Left lung (tissue), 4 donors: ENCODE measurements at regions not wholly inside any gene's neighbourhood (a gene's known extent, or its start where the extent isn't known, plus 50 kb on each side); places are given as distances from the start of the nearest gene placed in this dataset.

Source experiments
- ATAC-seq: fragments of 200-7000 bp; cut with Tn5 transposase; one replicate; pipeline ENCODE4 v1.9.1; 2020; ENCODE audit warnings: moderate library complexity
- DNase-seq, 4 donors: peaks; one replicate each; pipeline ENCODE4 v3.0.0-alpha.2; 2013 to 2020
- H3K27ac ChIP-seq, 2 donors: fragments of 200-600 bp; sonication (generic) in 1 of 2; one replicate each; pipeline versions ENCODE4 v1.5.0 to v1.8.0; 2020 to 2021
- H3K27me3 ChIP-seq, 2 donors: fragments of 200-600 bp; sonication (generic) in 1 of 2; one replicate each; pipeline versions ENCODE4 v1.5.0 to v1.8.0; 2020 to 2021
- H3K36me3 ChIP-seq, 2 donors: fragments of 200-600 bp; sonication (generic) in 1 of 2; one replicate each; pipeline versions ENCODE4 v1.5.0 to v1.8.0; 2020 to 2021
- H3K4me1 ChIP-seq, 2 donors: fragments of 200-600 bp; one replicate each; pipeline ENCODE4 v1.8.0; 2021
- H3K4me3 ChIP-seq, 2 donors: fragments of 200-600 bp; sonication (generic) in 1 of 2; one replicate each; pipeline versions ENCODE4 v1.5.0 to v1.8.0; 2020 to 2021; ENCODE audit warnings: mild to moderate bottlenecking in 1 of 2
- H3K9me3 ChIP-seq, 2 donors: fragments of 200-600 bp; sonication (generic) in 1 of 2; one replicate each; pipeline versions ENCODE4 v1.5.0 to v1.8.0; 2020 to 2021
- CTCF ChIP-seq, 2 donors: fragments of 200-600 bp; sonication (generic) in 1 of 2; IDR thresholded peaks; one replicate each; pipeline versions ENCODE4 v1.5.0 to v1.8.0; 2021; ENCODE audit warnings: antibody characterized with exemption in 2 of 2
- intact Hi-C, 2 donors: fragments of 100-400 bp; cut with DNase I; formaldehyde crosslinking; loops; one replicate each; pipeline versions ENCODE4 v1.11.2 to v1.14.2; 2022
- donor health status: DM: no; HTN: yes; CAD: no.
- donor health status: DM: no; HTN: no; CAD: no.

GRCh38 chr2:8532438-8532837 is 149.4 kb upstream of the ID2 start:
- H3K4me1 ChIP-seq = peaks cover 26 to 35% of the 10 kb centered on the region in 2 donors
- no peaks in the 10 kb centered on the region for H3K36me3 ChIP-seq
- peak in 1 of 4 donors; percentile 35 for DNase-seq
- no peak for ATAC-seq
- H3K9me3 ChIP-seq = peaks cover 0 to 14% of the 10 kb centered on the region in 2 donors
- intact Hi-C loops = no loop called here
- TF ChIP-seq CTCF (IDR thresholded peaks at IDR 0.05) = no peak
- H3K27me3 ChIP-seq = no peaks in the 10 kb centered on the region
- H3K4me3 ChIP-seq = no peak overlapping the region
- H3K27ac ChIP-seq = no peak overlapping the region

- intact Hi-C loops = no loop called here
- ATAC-seq (no peak), DNase-seq (peak in 1 of 4 donors; percentile 33)
- Histone ChIP-seq H3K36me3 (no peaks in the 10 kb centered on the region), H3K4me3 (no peak overlapping the region), H3K27ac (peak overlapping the region; percentile 49 to 86), H3K27me3 (no peaks in the 10 kb centered on the region), H3K9me3 (peaks cover 0 to 14% of the 10 kb centered on the region in 2 donors), H3K4me1 (peaks cover 26 to 50% of the 10 kb centered on the region in 2 donors)
- no peak for TF ChIP-seq CTCF (IDR thresholded peaks at IDR 0.05)
These were observed 147.9 kb upstream of the ID2 start for GRCh38 chr2:8533923-8534322.

GRCh38 chr2:8534386-8534728 is 147.5 kb upstream of the ID2 start:
- ATAC-seq (no peak), DNase-seq (no peak)
- Histone ChIP-seq H3K36me3 (no peaks in the 10 kb centered on the region), H3K27ac (peak overlapping the region; percentile 49 to 86), H3K4me3 (no peak overlapping the region), H3K9me3 (peaks cover 0 to 14% of the 10 kb centered on the region in 2 donors), H3K4me1 (peaks cover 26 to 54% of the 10 kb centered on the region in 2 donors), H3K27me3 (no peaks in the 10 kb centered on the region)
- intact Hi-C loops = no loop called here
- no peak for TF ChIP-seq CTCF (IDR thresholded peaks at IDR 0.05)

- Histone ChIP-seq H3K27ac (peak overlapping the region; percentile 49 to 86), H3K36me3 (no peaks in the 10 kb centered on the region), H3K4me3 (no peak overlapping the region), H3K27me3 (no peaks in the 10 kb centered on the region), H3K4me1 (peaks cover 27 to 59% of the 10 kb centered on the region in 2 donors), H3K9me3 (peaks cover 0 to 14% of the 10 kb centered on the region in 2 donors)
- ATAC-seq = peak; percentile 74
- no peak for TF ChIP-seq CTCF (IDR thresholded peaks at IDR 0.05)
- intact Hi-C loops = no loop called here
- DNase-seq = peak; percentile 65 to 92 (median 84)
These were observed 147.0 kb upstream of the ID2 start for GRCh38 chr2:8534729-8535468.

GRCh38 chr2:8535469-8535795 is 146.4 kb upstream of the ID2 start:
- TF ChIP-seq CTCF (IDR thresholded peaks at IDR 0.05) = no peak
- Histone ChIP-seq H3K27ac (peak overlapping the region; percentile 49 to 86), H3K4me1 (peaks cover 32 to 65% of the 10 kb centered on the region in 2 donors), H3K27me3 (no peaks in the 10 kb centered on the region), H3K9me3 (peaks cover 0 to 14% of the 10 kb centered on the region in 2 donors), H3K4me3 (no peak overlapping the region), H3K36me3 (no peaks in the 10 kb centered on the region)
- DNase-seq (no peak), ATAC-seq (no peak)
- intact Hi-C loops = no loop called here
